ENCODE measurements at regions not wholly inside any gene's neighbourhood (a gene's known extent, or its start where the extent isn't known, plus 50 kb on each side); places are given as distances from the start of the nearest gene placed in this dataset.

DNA sequence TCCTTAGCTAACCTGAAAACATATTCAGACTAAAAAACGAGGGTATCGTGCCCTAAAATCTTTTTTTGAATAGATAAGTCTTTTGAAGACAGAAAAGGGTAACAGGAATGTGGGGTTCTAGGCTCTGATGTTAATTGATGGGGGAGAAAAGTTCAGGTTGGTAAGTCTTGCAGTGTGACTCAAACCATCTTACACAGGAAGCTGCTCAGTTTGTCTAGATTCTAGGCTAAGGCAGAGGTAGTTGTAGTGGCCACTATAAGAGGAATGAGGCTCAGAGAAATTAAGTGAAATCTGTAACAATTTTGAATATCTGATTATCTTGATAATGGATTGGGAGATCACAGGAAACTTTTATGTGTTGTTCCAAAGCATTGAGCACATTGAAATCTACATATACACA lies 267.9 kb downstream of the PDCD6IP start:
- TF ChIP-seq, protein P1, sequence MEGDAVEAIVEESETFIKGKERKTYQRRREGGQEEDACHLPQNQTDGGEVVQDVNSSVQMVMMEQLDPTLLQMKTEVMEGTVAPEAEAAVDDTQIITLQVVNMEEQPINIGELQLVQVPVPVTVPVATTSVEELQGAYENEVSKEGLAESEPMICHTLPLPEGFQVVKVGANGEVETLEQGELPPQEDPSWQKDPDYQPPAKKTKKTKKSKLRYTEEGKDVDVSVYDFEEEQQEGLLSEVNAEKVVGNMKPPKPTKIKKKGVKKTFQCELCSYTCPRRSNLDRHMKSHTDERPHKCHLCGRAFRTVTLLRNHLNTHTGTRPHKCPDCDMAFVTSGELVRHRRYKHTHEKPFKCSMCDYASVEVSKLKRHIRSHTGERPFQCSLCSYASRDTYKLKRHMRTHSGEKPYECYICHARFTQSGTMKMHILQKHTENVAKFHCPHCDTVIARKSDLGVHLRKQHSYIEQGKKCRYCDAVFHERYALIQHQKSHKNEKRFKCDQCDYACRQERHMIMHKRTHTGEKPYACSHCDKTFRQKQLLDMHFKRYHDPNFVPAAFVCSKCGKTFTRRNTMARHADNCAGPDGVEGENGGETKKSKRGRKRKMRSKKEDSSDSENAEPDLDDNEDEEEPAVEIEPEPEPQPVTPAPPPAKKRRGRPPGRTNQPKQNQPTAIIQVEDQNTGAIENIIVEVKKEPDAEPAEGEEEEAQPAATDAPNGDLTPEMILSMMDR (IDR thresholded peaks at IDR 0.05; ENCODE audit: insufficient read depth, low read length) = no peak
- TF ChIP-seq GABPA (IDR thresholded peaks at IDR 0.05; ENCODE audit: low read depth) = no peak
- TF ChIP-seq POLR2AphosphoS5 (IDR thresholded peaks at IDR 0.05; ENCODE audit: low read depth) = no peak
- TF ChIP-seq, protein P2, sequence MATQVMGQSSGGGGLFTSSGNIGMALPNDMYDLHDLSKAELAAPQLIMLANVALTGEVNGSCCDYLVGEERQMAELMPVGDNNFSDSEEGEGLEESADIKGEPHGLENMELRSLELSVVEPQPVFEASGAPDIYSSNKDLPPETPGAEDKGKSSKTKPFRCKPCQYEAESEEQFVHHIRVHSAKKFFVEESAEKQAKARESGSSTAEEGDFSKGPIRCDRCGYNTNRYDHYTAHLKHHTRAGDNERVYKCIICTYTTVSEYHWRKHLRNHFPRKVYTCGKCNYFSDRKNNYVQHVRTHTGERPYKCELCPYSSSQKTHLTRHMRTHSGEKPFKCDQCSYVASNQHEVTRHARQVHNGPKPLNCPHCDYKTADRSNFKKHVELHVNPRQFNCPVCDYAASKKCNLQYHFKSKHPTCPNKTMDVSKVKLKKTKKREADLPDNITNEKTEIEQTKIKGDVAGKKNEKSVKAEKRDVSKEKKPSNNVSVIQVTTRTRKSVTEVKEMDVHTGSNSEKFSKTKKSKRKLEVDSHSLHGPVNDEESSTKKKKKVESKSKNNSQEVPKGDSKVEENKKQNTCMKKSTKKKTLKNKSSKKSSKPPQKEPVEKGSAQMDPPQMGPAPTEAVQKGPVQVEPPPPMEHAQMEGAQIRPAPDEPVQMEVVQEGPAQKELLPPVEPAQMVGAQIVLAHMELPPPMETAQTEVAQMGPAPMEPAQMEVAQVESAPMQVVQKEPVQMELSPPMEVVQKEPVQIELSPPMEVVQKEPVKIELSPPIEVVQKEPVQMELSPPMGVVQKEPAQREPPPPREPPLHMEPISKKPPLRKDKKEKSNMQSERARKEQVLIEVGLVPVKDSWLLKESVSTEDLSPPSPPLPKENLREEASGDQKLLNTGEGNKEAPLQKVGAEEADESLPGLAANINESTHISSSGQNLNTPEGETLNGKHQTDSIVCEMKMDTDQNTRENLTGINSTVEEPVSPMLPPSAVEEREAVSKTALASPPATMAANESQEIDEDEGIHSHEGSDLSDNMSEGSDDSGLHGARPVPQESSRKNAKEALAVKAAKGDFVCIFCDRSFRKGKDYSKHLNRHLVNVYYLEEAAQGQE (IDR thresholded peaks at IDR 0.05; ENCODE audit: insufficient replicate concordance, low read depth) = no peak

All from HL-60 (cell line).